ENCODE measurements at regions not wholly inside any gene's neighbourhood (a gene's known extent, or its start where the extent isn't known, plus 50 kb on each side); places are given as distances from the start of the nearest gene placed in this dataset.

- TF ChIP-seq CTCF (IDR thresholded peaks at IDR 0.05 in 8 of 11, conservative IDR thresholded peaks at IDR 0.05 in 3 of 11) (no peak), POLR2A (IDR thresholded peaks at IDR 0.05) (no peak), POLR2AphosphoS5 (IDR thresholded peaks at IDR 0.05) (no peak)
Measured at GRCh38 chr21:35510957-35511695, 462.0 kb upstream of the RUNX1 start.

Measured in spleen (tissue), 7 donors.